HEK293T (cell line): ENCODE measurements at regions not wholly inside any gene's neighbourhood (a gene's known extent, or its start where the extent isn't known, plus 50 kb on each side); places are given as distances from the start of the nearest gene placed in this dataset.

ENCODE experiments used
- ELF4 ChIP-seq: fragments of 450-650 bp; IDR thresholded peaks from 2 replicates; pipeline ENCODE4 v1.6.1; 2017; ENCODE audit warnings: antibody characterized with exemption
- FOXA1 ChIP-seq: fragments of 450-650 bp; IDR thresholded peaks from 2 replicates; pipeline ENCODE4 v1.6.1; 2016; ENCODE audit warnings: mild to moderate bottlenecking
- FOXK2 ChIP-seq: fragments of 450-650 bp; IDR thresholded peaks from 2 replicates; pipeline ENCODE4 v1.6.1; 2016; ENCODE audit warnings: mild to moderate bottlenecking
- FOXM1 ChIP-seq: fragments of 450-650 bp; IDR thresholded peaks from 2 replicates; pipeline ENCODE4 v1.6.1; 2017; ENCODE audit warnings: mild to moderate bottlenecking, borderline replicate concordance
- HDGF ChIP-seq: fragments of 450-650 bp; IDR thresholded peaks from 2 replicates; pipeline ENCODE4 v1.6.1; 2017; ENCODE audit warnings: antibody characterized with exemption, borderline replicate concordance
- LEF1 ChIP-seq: fragments of 450-650 bp; IDR thresholded peaks from 2 replicates; pipeline ENCODE4 v1.6.1; 2017; ENCODE audit warnings: mild to moderate bottlenecking, borderline replicate concordance
- SP1 ChIP-seq: fragments of 450-650 bp; IDR thresholded peaks from 2 replicates; pipeline ENCODE4 v1.6.1; 2017
- SUZ12 ChIP-seq: fragments of 450-650 bp; IDR thresholded peaks from 2 replicates; pipeline ENCODE4 v1.6.1; 2016; ENCODE audit warnings: mild to moderate bottlenecking
- TARDBP ChIP-seq: fragments of 450-650 bp; IDR thresholded peaks from 2 replicates; pipeline ENCODE4 v1.6.1; 2016

- TF ChIP-seq FOXM1 (no peak), FOXA1 (no peak), SUZ12 (no peak), HDGF (no peak), LEF1 (no peak), TARDBP (no peak), SP1 (no peak), ELF4 (no peak), FOXK2 (no peak)
Measured at GRCh38 chr5:27252911-27253310, 214.5 kb upstream of the CDH9 start.
